ENCODE measurements at regions not wholly inside any gene's neighbourhood (a gene's known extent, or its start where the extent isn't known, plus 50 kb on each side); places are given as distances from the start of the nearest gene placed in this dataset.

DNA sequence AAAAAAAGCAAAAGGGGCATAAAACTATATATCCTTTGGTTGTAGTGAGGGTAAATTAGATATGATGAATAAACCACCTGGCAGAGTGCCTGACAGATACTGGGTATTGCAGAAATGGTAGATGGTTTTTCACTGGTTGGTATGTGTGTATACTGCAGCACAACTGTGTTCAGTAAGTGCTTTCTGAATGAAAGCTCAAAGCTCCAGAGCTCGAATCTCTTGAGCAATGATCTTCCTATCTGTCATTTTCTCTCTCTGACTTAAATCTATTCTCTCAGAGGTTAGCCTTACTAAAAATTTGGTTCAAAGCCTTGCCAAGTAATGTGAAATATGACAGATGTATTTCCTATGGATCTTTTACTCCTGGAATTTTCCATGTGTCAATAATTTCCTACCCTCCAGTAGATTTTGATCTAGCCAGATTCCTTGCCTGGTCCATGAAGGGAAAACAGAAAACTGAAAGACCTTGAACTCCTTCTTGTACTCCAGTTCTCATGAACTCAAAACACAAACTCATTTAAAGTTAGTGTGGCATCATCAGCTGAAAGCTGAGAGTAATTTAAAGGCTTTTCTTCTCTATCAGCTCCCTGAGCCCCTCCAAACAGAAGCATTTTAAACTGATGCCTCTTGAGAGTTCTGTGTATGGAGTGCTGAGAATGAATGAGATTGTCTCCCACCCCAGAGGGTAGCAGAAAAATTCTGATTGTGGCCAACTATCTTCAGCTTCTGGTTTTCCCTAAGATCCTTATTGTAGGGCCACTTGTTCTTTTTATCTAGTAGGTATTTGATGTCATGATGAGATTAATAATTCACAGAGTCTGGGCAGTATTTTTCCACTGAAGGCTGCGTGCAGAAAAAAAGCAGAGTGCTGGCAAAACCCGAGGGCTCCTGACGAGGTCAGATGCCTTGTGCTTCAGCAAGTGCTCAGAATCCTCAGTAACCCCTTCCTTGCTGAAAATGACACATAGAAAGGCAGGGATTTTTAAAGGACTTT lies 363.4 kb upstream of the BOD1L1 start:
- no peak overlapping the region for H2AK5ac ChIP-seq (ENCODE audit: low read depth, low read length)
- H4K8ac ChIP-seq (ENCODE audit: extremely low read depth, insufficient read depth, low read length) = no peak overlapping the region
- H4K5ac ChIP-seq (ENCODE audit: insufficient read length, low read depth, low read length) = no peak overlapping the region
- no peak overlapping the region for H4K91ac ChIP-seq (replicated peaks; ENCODE audit: insufficient read length, low read length)
- H3K27ac ChIP-seq (ENCODE audit: low read depth, low read length) = no peak overlapping the region
- FAIRE-seq (no peak), DNase-seq (ENCODE audit: low read depth in 1 of 2, low spot score in 2 of 2) (no peak)
- no peak overlapping the region for H3K23ac ChIP-seq (ENCODE audit: insufficient read length)
- H3K36me3 ChIP-seq (ENCODE audit: control insufficient read depth in 2 of 4, insufficient read depth in 4 of 4, low read length in 3 of 4) = no peaks in the 10 kb centered on the region
- H3K14ac ChIP-seq (ENCODE audit: insufficient read length) = no peak overlapping the region
- H2BK20ac ChIP-seq (ENCODE audit: low read length) = no peak overlapping the region
- no peaks in the 10 kb centered on the region for H3K79me1 ChIP-seq (ENCODE audit: low read depth, low read length)
- H2BK120ac ChIP-seq (replicated peaks; ENCODE audit: low read depth, low read length) = no peak overlapping the region
- POLR2A ChIA-PET (ENCODE audit: partially characterized antibody) = no interaction called here
- H3K79me2 ChIP-seq (ENCODE audit: control insufficient read depth in 1 of 2, insufficient read depth in 2 of 2, low read length in 2 of 2) = no peaks in the 10 kb centered on the region
- H3K4me2 ChIP-seq (ENCODE audit: insufficient read depth in 1 of 2, low read depth in 2 of 2, low read length in 2 of 2) = no peak overlapping the region
- H3K56ac ChIP-seq (replicated peaks; ENCODE audit: insufficient read length, low read depth, low read length) = no peak overlapping the region
- no peak overlapping the region for H3K18ac ChIP-seq (ENCODE audit: extremely low read depth, low read length)
- no peak overlapping the region for H3K4ac ChIP-seq (replicated peaks; ENCODE audit: insufficient read length, low read depth, low read length)
- H3K9me3 ChIP-seq (ENCODE audit: insufficient read depth in 2 of 2, low read depth in 1 of 2, low read length in 1 of 2) = no peaks in the 10 kb centered on the region
- no peak overlapping the region for H2BK12ac ChIP-seq (ENCODE audit: low read depth, low read length)
- no peaks in the 10 kb centered on the region for H3K23me2 ChIP-seq (ENCODE audit: low read depth, low read length)
- no peak overlapping the region for H2BK5ac ChIP-seq (ENCODE audit: low read depth, low read length)
- WGBS, 2 experiments (ENCODE audit: extremely low coverage in 1 of 2, insufficient coverage in 1 of 2, insufficient read length in 1 of 2, insufficient replicate concordance in 2 of 2, low coverage in 1 of 2, low lambda C conversion rate in 2 of 2, missing lambda C conversion rate in 1 of 2) = 51% methylated on average over 4 of the region's 4 CpGs; no CpG with 5 or more reads in 1 of the 2 experiments
- no peaks in the 10 kb centered on the region for H4K20me1 ChIP-seq (replicated peaks in 1 of 2; ENCODE audit: control insufficient read depth in 1 of 2, insufficient read depth in 2 of 2, low read length in 2 of 2)
- H2AFZ ChIP-seq (ENCODE audit: low read length) = no peak overlapping the region
- no peak overlapping the region for H3K9ac ChIP-seq (replicated peaks in 1 of 4; ENCODE audit: extremely low read depth in 1 of 4, low read depth in 3 of 4, low read length in 3 of 4)
- CTCF ChIA-PET (ENCODE audit: partially characterized antibody) = interaction anchor here (0.6 kb wide), 3 partner anchors 54 to 1516 kb away, joined by 3 to 4 read pairs (median 4); no protein-coding TSS in a partner anchor
- TF ChIP-seq EZH2 (IDR thresholded peaks at IDR 0.05; ENCODE audit: low read depth, low read length, severe bottlenecking) (no peak), JUND (IDR thresholded peaks at IDR 0.05; ENCODE audit: low read length) (no peak), HDAC2 (IDR thresholded peaks at IDR 0.05; ENCODE audit: borderline replicate concordance in 1 of 2, low read depth in 2 of 2, low read length in 2 of 2) (no peak), TAF7 (optimal IDR thresholded peaks at IDR 0.05; ENCODE audit: borderline replicate concordance, low read depth, low read length) (no peak), CBX8 (IDR thresholded peaks at IDR 0.05; ENCODE audit: borderline replicate concordance, low read depth, low read length) (no peak), KDM4A (IDR thresholded peaks at IDR 0.05; ENCODE audit: low read depth, low read length, severe bottlenecking) (no peak), SAP30 (IDR thresholded peaks at IDR 0.05; ENCODE audit: insufficient read depth, insufficient replicate concordance, low read length) (no peak), CTBP2 (IDR thresholded peaks at IDR 0.05; ENCODE audit: borderline replicate concordance, insufficient read depth, insufficient read length, low read length) (no peak), EGR1 (IDR thresholded peaks at IDR 0.05; ENCODE audit: borderline replicate concordance, low read depth, low read length) (no peak)
- H3K27me3 ChIP-seq (replicated peaks in 1 of 4; ENCODE audit: control insufficient read depth in 3 of 4, extremely low read depth in 1 of 4, insufficient read depth in 3 of 4, low read length in 3 of 4) = peaks cover 0 to 1% (median 0%) of the 10 kb centered on the region in 4 experiments; a peak in 1 of 7 replicates
- H3K4me1 ChIP-seq (replicated peaks in 1 of 4; ENCODE audit: control insufficient read depth in 3 of 4, insufficient read depth in 4 of 4, low read length in 3 of 4) = peaks cover 0 to 3% (median 0%) of the 10 kb centered on the region in 4 experiments; a peak in 1 of 7 replicates
- no peak overlapping the region for H3K4me3 ChIP-seq (ENCODE audit: extremely low read depth in 1 of 4, insufficient read depth in 2 of 4, low read depth in 3 of 4, low read length in 4 of 4)
- H2BK15ac ChIP-seq (ENCODE audit: low read length) = no peak overlapping the region

Measured in H1 (cell line).